NB4 (cell line): ENCODE measurements at regions not wholly inside any gene's neighbourhood (a gene's known extent, or its start where the extent isn't known, plus 50 kb on each side); places are given as distances from the start of the nearest gene placed in this dataset.
"Not testable (repeated sequence)": the region's sequence is repeated elsewhere in the genome, so short reads cannot be mapped to it uniquely, and the experiment has no call there.

Experiments
- DNase-seq: peaks from one replicate; pipeline ENCODE4 v3.0.0; 2010; ENCODE audit warnings: low read depth
- H3K4me3 ChIP-seq: one replicate; pipeline ENCODE4 v1.5.1; 2011; ENCODE audit warnings: mild to moderate bottlenecking, low read depth, low read length, moderate library complexity
- MYC ChIP-seq: IDR thresholded peaks from 2 replicates; pipeline ENCODE4 v1.6.1; 2011; ENCODE audit warnings: low read depth, low read length
- POLR2A ChIP-seq: IDR thresholded peaks from 2 replicates; pipeline ENCODE4 v1.6.1; 2011; ENCODE audit warnings: mild to moderate bottlenecking; ENCODE audit not compliant: insufficient read length; ENCODE audit errors: extremely low read depth
- TF ChIP-seq, protein P1 (sequence below): IDR thresholded peaks from 2 replicates; pipeline ENCODE4 v1.6.1; 2011; ENCODE audit warnings: low read depth, low read length
- TF ChIP-seq, protein P2 (sequence below): IDR thresholded peaks from one replicate; pipeline ENCODE4 v1.5.1; 2012; ENCODE audit warnings: low read depth, low read length

DNA sequence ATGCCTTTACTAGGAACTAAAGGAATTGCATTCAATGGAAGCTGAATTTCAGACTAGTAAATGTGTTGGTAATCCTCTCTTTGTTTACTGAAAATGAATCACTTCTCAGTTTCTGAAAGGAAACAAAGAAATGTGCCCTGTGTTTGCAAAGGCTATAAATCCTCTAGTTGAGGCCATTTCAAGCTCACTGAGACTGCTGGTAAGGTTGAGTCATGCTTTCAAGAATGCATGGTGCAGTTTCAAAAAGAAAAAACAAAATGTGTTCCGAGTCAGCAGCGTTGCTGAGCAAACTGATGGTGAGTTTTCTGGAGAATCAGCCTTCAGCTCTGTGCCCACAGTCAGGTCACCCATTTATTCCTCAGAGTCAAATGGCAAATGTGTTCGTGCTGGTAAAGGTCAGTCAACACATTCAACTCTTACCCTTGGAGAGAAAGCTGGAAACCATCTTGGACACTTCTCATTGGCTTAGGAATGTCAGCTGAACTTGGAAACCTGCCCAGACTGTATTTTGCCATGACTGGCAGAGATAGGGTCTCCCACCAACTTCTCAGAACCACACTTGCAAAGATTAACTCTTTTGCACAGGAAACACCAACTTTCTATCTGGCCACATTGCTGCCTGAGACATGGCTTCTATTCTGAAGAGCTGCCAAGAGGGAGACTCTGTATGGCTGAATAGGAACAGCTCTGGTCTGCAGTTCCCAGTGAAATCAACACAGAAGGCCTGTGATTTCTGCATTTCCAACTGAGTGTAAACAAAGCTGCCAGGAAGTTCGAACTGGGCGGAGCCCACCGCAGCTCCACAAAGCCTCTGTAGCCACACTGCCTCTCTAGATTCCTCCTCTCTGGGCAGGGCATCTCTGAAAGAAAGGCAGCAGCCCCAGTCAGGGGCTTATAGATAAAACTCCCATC is 484.4 kb downstream of the ATP23 start:
- TF ChIP-seq, protein P1, sequence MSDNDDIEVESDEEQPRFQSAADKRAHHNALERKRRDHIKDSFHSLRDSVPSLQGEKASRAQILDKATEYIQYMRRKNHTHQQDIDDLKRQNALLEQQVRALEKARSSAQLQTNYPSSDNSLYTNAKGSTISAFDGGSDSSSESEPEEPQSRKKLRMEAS, result no peak
- TF ChIP-seq POLR2A (no peak), MYC (no peak)
- TF ChIP-seq, protein P2, sequence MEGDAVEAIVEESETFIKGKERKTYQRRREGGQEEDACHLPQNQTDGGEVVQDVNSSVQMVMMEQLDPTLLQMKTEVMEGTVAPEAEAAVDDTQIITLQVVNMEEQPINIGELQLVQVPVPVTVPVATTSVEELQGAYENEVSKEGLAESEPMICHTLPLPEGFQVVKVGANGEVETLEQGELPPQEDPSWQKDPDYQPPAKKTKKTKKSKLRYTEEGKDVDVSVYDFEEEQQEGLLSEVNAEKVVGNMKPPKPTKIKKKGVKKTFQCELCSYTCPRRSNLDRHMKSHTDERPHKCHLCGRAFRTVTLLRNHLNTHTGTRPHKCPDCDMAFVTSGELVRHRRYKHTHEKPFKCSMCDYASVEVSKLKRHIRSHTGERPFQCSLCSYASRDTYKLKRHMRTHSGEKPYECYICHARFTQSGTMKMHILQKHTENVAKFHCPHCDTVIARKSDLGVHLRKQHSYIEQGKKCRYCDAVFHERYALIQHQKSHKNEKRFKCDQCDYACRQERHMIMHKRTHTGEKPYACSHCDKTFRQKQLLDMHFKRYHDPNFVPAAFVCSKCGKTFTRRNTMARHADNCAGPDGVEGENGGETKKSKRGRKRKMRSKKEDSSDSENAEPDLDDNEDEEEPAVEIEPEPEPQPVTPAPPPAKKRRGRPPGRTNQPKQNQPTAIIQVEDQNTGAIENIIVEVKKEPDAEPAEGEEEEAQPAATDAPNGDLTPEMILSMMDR, result no peak
- no peak for DNase-seq
- no peak overlapping the region for H3K4me3 ChIP-seq

- H3K4me3 ChIP-seq, DNase-seq: not testable (repeated sequence)
Observed at GRCh38 chr12:58426437-58426836, 485.1 kb downstream of the ATP23 start.

- TF ChIP-seq, protein P2, result no peak
- TF ChIP-seq, protein P1, result no peak
- TF ChIP-seq POLR2A (no peak), MYC (no peak)
- DNase-seq, result no peak
- no peak overlapping the region for H3K4me3 ChIP-seq
Observed at GRCh38 chr12:58433959-58434358, 486.3 kb downstream of the LRIG3 start.

GRCh38 chr12:58434726-58435125 is 485.6 kb downstream of the LRIG3 start:
- DNase-seq, result no peak
- TF ChIP-seq POLR2A (no peak), MYC (no peak)
- no peak overlapping the region for H3K4me3 ChIP-seq

DNA sequence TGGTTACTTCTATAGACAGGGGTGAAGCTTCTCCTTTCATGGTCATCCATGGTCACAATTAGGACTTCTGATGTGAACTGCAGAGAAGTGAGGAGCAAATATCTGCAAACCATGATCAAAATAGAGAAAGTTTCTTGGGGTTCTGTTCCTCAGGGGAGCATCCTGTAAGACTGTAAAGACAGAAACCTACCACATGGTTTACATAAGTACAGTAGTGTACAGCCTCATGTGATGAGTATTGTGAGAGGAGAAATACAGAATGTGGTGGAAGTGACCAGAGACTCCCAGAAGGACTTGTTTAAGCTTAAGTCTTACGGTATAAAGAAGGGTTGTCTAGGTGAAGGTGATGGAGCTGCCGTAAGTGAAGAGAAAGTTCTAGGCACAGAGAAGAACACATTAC is 484.7 kb downstream of the LRIG3 start:
- TF ChIP-seq, protein P2, result no peak
- TF ChIP-seq POLR2A, result no peak
- TF ChIP-seq MYC, result no peak
- TF ChIP-seq, protein P1, result no peak
- H3K4me3 ChIP-seq, result no peak overlapping the region
- DNase-seq, result no peak

DNA sequence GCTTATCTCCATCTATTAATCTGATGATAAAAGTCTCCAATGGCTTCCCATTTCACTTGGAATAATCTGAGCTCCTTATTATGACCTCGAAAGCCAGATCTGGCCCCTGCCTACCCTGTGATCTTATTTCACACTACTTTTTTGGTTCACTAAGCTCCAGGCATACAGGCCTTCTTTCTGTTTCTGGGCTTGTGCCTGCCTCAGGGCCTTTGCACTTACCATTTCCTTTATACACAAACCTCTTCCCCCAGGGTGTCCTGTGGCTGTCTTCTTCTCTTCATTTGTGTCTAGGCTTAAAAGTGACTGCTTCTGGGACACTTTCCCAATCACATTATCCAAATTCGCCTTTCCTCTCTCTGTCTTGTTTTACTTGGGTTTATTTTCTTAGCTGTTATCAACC is 478.8 kb downstream of the LRIG3 start:
- DNase-seq, result no peak
- no peak overlapping the region for H3K4me3 ChIP-seq

More for the DNA sequence above, 478.8 kb downstream of the LRIG3 start:
- TF ChIP-seq POLR2A (no peak), MYC (no peak)
- TF ChIP-seq, protein P1, result no peak
- TF ChIP-seq, protein P2, result no peak
